ENCODE measurements at regions not wholly inside any gene's neighbourhood (a gene's known extent, or its start where the extent isn't known, plus 50 kb on each side); places are given as distances from the start of the nearest gene placed in this dataset.
"Not testable (repeated sequence)": the region's sequence is repeated elsewhere in the genome, so short reads cannot be mapped to it uniquely, and the experiment has no call there.

DNA sequence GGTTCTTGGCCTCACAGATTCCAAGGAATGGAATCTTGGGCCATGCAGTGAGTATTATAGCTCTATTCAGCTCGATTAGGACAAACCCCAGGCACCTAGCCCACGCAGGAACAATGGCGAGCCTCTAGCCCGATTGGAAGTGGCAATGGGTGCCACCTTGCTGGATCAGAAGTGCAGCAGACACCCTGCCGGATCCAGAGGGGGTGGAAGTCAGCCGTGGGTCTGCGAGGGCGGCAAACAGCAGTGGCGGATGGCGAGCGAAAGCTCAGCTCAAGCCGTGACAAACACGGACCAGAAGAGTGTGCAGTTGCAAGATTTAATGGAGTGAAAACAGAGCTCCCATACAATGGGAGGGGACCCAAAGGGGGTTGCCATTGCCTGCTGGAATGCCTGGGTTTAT lies 539.8 kb downstream of the MAGEB5 start:
- not testable (repeated sequence) for TF ChIP-seq POLR2AphosphoS5 (IDR thresholded peaks at IDR 0.05; ENCODE audit: low read length); CHD2 (IDR thresholded peaks at IDR 0.05; ENCODE audit: borderline replicate concordance, low read depth, low read length); JUND (IDR thresholded peaks at IDR 0.05; ENCODE audit: low read depth, low read length); CTCF (IDR thresholded peaks at IDR 0.05 in 2 of 3, conservative IDR thresholded peaks at IDR 0.05 in 1 of 3; ENCODE audit: control insufficient read depth in 2 of 3, extremely low read depth in 1 of 3, insufficient read depth in 1 of 3, low read depth in 3 of 3, low read length in 3 of 3); POLR2A (IDR thresholded peaks at IDR 0.05; ENCODE audit: low read depth, low read length); YY1 (IDR thresholded peaks at IDR 0.05; ENCODE audit: low read depth, low read length); POLR2AphosphoS2 (IDR thresholded peaks at IDR 0.05; ENCODE audit: low read depth, low read length); SUZ12 (IDR thresholded peaks at IDR 0.05; ENCODE audit: unreplicated experiment); PAX5 (IDR thresholded peaks at IDR 0.05; ENCODE audit: borderline replicate concordance, low read depth, low read length)
- TF ChIP-seq, protein P1, sequence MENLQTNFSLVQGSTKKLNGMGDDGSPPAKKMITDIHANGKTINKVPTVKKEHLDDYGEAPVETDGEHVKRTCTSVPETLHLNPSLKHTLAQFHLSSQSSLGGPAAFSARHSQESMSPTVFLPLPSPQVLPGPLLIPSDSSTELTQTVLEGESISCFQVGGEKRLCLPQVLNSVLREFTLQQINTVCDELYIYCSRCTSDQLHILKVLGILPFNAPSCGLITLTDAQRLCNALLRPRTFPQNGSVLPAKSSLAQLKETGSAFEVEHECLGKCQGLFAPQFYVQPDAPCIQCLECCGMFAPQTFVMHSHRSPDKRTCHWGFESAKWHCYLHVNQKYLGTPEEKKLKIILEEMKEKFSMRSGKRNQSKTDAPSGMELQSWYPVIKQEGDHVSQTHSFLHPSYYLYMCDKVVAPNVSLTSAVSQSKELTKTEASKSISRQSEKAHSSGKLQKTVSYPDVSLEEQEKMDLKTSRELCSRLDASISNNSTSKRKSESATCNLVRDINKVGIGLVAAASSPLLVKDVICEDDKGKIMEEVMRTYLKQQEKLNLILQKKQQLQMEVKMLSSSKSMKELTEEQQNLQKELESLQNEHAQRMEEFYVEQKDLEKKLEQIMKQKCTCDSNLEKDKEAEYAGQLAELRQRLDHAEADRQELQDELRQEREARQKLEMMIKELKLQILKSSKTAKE (IDR thresholded peaks at IDR 0.05; ENCODE audit: low read depth, poor library complexity, severe bottlenecking) = not testable (repeated sequence)

Measured in GM12878 (cell line).